GM12872 (cell line): ENCODE measurements at regions not wholly inside any gene's neighbourhood (a gene's known extent, or its start where the extent isn't known, plus 50 kb on each side); places are given as distances from the start of the nearest gene placed in this dataset.

Source experiments
- CTCF ChIP-seq: IDR thresholded peaks from 3 replicates; pipeline ENCODE4 v1.5.1; 2011; ENCODE audit warnings: low read depth, mild to moderate bottlenecking, low read length, moderate library complexity; ENCODE audit not compliant: insufficient read depth

GRCh38 chr2:11073776-11074175 is 81.5 kb upstream of the SLC66A3 start:
- no peak for TF ChIP-seq CTCF

- TF ChIP-seq CTCF: no peak
Observed at GRCh38 chr2:11074246-11074820, 80.9 kb upstream of the SLC66A3 start.

GRCh38 chr2:11075221-11075620 is 80.0 kb upstream of the SLC66A3 start:
- TF ChIP-seq CTCF: no peak

GRCh38 chr2:11077411-11077810 is 77.9 kb upstream of the SLC66A3 start:
- TF ChIP-seq CTCF: no peak

GRCh38 chr2:11079136-11079824 is 76.0 kb upstream of the SLC66A3 start:
- TF ChIP-seq CTCF: no peak

GRCh38 chr2:11080253-11081115 is 74.8 kb upstream of the SLC66A3 start:
- TF ChIP-seq CTCF: no peak

- TF ChIP-seq CTCF: no peak
Observed at GRCh38 chr2:11082880-11083279, 72.4 kb upstream of the SLC66A3 start.
